GM19463 (cell line): ENCODE measurements at regions not wholly inside any gene's neighbourhood (a gene's known extent, or its start where the extent isn't known, plus 50 kb on each side); places are given as distances from the start of the nearest gene placed in this dataset.
"Not testable (repeated sequence)": the region's sequence is repeated elsewhere in the genome, so short reads cannot be mapped to it uniquely, and the experiment has no call there.

Experiments
- ATAC-seq: cut with Tn5 transposase; IDR thresholded peaks from one replicate; pipeline ENCODE4 v1.9.1; 2021; ENCODE audit warnings: mild to moderate bottlenecking, moderate library complexity; ENCODE audit not compliant: unreplicated experiment

GRCh38 chr3:168671091-168671490 lies 575.4 kb upstream of the GOLIM4 start:
- ATAC-seq: no peak

- not testable (repeated sequence) for ATAC-seq
Measured at GRCh38 chr3:168660879-168661657, 565.3 kb upstream of the GOLIM4 start.

GRCh38 chr3:168659015-168659414 lies 563.3 kb upstream of the GOLIM4 start:
- ATAC-seq: no peak

- ATAC-seq: no peak
Measured at GRCh38 chr3:168655611-168656010, 559.9 kb upstream of the GOLIM4 start.

GRCh38 chr3:168654700-168655099 lies 559.0 kb upstream of the GOLIM4 start:
- no peak for ATAC-seq

- ATAC-seq: no peak
Measured at GRCh38 chr3:168653255-168653654, 557.5 kb upstream of the GOLIM4 start.

- no peak for ATAC-seq
Measured at GRCh38 chr3:168648321-168648720, 552.6 kb upstream of the GOLIM4 start.

GRCh38 chr3:168647582-168647981 lies 551.9 kb upstream of the GOLIM4 start:
- no peak for ATAC-seq

- no peak for ATAC-seq
Measured at GRCh38 chr3:168645180-168645579, 549.5 kb upstream of the GOLIM4 start.

- ATAC-seq: no peak
Measured at GRCh38 chr3:168628549-168628948, 532.8 kb upstream of the GOLIM4 start.

GRCh38 chr3:168625477-168625876 lies 529.8 kb upstream of the GOLIM4 start:
- no peak for ATAC-seq

GRCh38 chr3:168624892-168625448 lies 529.2 kb upstream of the GOLIM4 start:
- ATAC-seq: no peak

GRCh38 chr3:168624195-168624594 lies 528.5 kb upstream of the GOLIM4 start:
- ATAC-seq: no peak

- ATAC-seq: no peak
Measured at GRCh38 chr3:168622795-168623194, 527.1 kb upstream of the GOLIM4 start.

GRCh38 chr3:168620854-168621253 lies 525.1 kb upstream of the GOLIM4 start:
- ATAC-seq: no peak

GRCh38 chr3:168618827-168619470 lies 523.2 kb upstream of the GOLIM4 start:
- no peak for ATAC-seq

GRCh38 chr3:168617658-168618057 lies 521.9 kb upstream of the GOLIM4 start:
- no peak for ATAC-seq

- no peak for ATAC-seq
Measured at GRCh38 chr3:168616915-168617314, 521.2 kb upstream of the GOLIM4 start.

GRCh38 chr3:168615493-168616020 lies 519.8 kb upstream of the GOLIM4 start:
- no peak for ATAC-seq

- ATAC-seq: no peak
Measured at GRCh38 chr3:168613151-168613550, 517.4 kb upstream of the GOLIM4 start.

- ATAC-seq: peak; percentile 49
Measured at GRCh38 chr3:168612671-168613070, 516.9 kb upstream of the GOLIM4 start.

- no peak for ATAC-seq
Measured at GRCh38 chr3:168611826-168612225, 516.1 kb upstream of the GOLIM4 start.
